ENCODE measurements at regions not wholly inside any gene's neighbourhood (a gene's known extent, or its start where the extent isn't known, plus 50 kb on each side); places are given as distances from the start of the nearest gene placed in this dataset.

DNA sequence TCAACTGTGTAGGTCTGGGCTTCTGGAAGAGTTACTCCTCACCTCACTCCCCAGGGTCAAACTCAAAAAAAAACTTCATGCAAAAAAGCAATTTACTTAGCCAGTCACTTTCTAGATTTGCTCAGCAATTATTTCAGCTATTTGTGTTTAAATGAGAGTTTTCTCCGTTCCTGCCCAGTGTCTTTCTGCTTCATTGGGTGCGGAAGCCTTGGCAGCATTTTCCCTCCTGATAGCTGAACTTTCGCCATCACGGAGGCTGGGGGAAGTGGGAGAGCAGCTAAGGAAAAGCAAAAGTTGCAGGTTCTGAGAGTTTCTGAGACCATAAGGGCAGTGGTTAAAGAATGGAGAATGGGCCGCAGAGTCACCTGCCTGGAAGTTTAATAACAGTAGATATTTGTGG, 287.1 kb upstream of the DYNLRB2 start:
- TF ChIP-seq GATA3 (IDR thresholded peaks at IDR 0.05; ENCODE audit: low read depth, low read length) (no peak), GATA2 (IDR thresholded peaks at IDR 0.05; ENCODE audit: low read depth, low read length) (no peak)
